GM23338 (cell line): ENCODE measurements at regions not wholly inside any gene's neighbourhood (a gene's known extent, or its start where the extent isn't known, plus 50 kb on each side); places are given as distances from the start of the nearest gene placed in this dataset.

Experiments used
- ATAC-seq: fragments of 200-7000 bp; cut with Tn5 transposase; 3 replicates; pipeline ENCODE4 v1.9.1; 2020
- DNase-seq: peaks from one replicate; pipeline ENCODE4 v3.0.0-alpha.2; 2015; ENCODE audit warnings: low spot score
- H2AFZ ChIP-seq: fragments of 200-600 bp; sonication (generic); 2 replicates; pipeline ENCODE4 v1.8.0; 2016; ENCODE audit warnings: antibody characterized with exemption, mild to moderate bottlenecking, moderate library complexity
- H3F3A ChIP-seq: fragments of 200-600 bp; sonication (generic); replicated peaks from 2 replicates; pipeline ENCODE4 v1.8.0; 2017; ENCODE audit warnings: antibody characterized with exemption, mixed run types, low read depth
- H3K27ac ChIP-seq: fragments of 200-600 bp; sonication (generic); 2 replicates; pipeline ENCODE4 v1.6.1; 2016; ENCODE audit warnings: low read depth
- H3K27me3 ChIP-seq: fragments of 200-600 bp; sonication (generic); 2 replicates; pipeline ENCODE4 v1.8.0; 2016; ENCODE audit warnings: mild to moderate bottlenecking, mixed run types, moderate library complexity; ENCODE audit not compliant: insufficient read depth
- H3K36me3 ChIP-seq: fragments of 200-600 bp; sonication (generic); 2 replicates; pipeline ENCODE4 v1.8.0; 2016; ENCODE audit warnings: mild to moderate bottlenecking; ENCODE audit not compliant: insufficient read depth
- H3K4me1 ChIP-seq: fragments of 200-600 bp; sonication (generic); 2 replicates; pipeline ENCODE4 v1.8.0; 2016; ENCODE audit warnings: mild to moderate bottlenecking, moderate library complexity; ENCODE audit not compliant: insufficient read depth
- H3K4me2 ChIP-seq: fragments of 200-600 bp; sonication (generic); 2 replicates; pipeline ENCODE4 v1.7.1; 2017; ENCODE audit warnings: mixed run types
- H3K4me3 ChIP-seq: fragments of 200-600 bp; sonication (generic); 2 replicates; pipeline ENCODE4 v1.6.1; 2016; ENCODE audit warnings: mixed run types
- H3K79me2 ChIP-seq: fragments of 200-600 bp; sonication (generic); replicated peaks from 2 replicates; pipeline ENCODE4 v1.8.0; 2017; ENCODE audit warnings: mild to moderate bottlenecking; ENCODE audit not compliant: insufficient read depth
- H3K9me2 ChIP-seq: fragments of 200-600 bp; sonication (generic); 2 replicates; pipeline ENCODE4 v1.8.0; 2017; ENCODE audit not compliant: insufficient read depth
- H4K20me1 ChIP-seq: fragments of 200-600 bp; sonication (generic); replicated peaks from 2 replicates; pipeline ENCODE4 v1.8.0; 2017; ENCODE audit warnings: mild to moderate bottlenecking; ENCODE audit not compliant: insufficient read depth
- H3K27ac Mint-ChIP-seq: 2 replicates; pipeline ENCODE4 v1.8.0; 2020; ENCODE audit warnings: inconsistent platforms, mild to moderate bottlenecking, moderate library complexity, mixed read lengths
- H3K27me3 Mint-ChIP-seq: 3 replicates; pipeline ENCODE4 v1.8.0; 2022; ENCODE audit warnings: low read depth, mild to moderate bottlenecking, moderate library complexity, mixed read lengths, inconsistent platforms; ENCODE audit not compliant: insufficient read depth, poor library complexity
- H3K36me3 Mint-ChIP-seq: 3 replicates; pipeline ENCODE4 v1.8.0; 2021; ENCODE audit warnings: low read depth, mild to moderate bottlenecking, inconsistent platforms, moderate library complexity, mixed read lengths
- H3K4me1 Mint-ChIP-seq: 3 replicates; pipeline ENCODE4 v1.8.0; 2020; ENCODE audit warnings: mild to moderate bottlenecking, inconsistent platforms, mixed read lengths
- H3K4me3 Mint-ChIP-seq: 3 replicates; pipeline ENCODE4 v1.8.0; 2021; ENCODE audit warnings: moderate library complexity, mild to moderate bottlenecking, inconsistent platforms, mixed read lengths
- H3K9me3 Mint-ChIP-seq: 3 replicates; pipeline ENCODE4 v1.8.0; 2020; ENCODE audit warnings: moderate library complexity, mild to moderate bottlenecking, inconsistent platforms, mixed read lengths
- JUNB ChIP-seq: IDR thresholded peaks from one replicate; pipeline ENCODE4 v1.6.1; 2016; ENCODE audit warnings: antibody characterized with exemption; ENCODE audit not compliant: unreplicated experiment
- NANOG ChIP-seq: IDR thresholded peaks from 2 replicates; pipeline ENCODE4 v1.6.1; 2016; ENCODE audit warnings: antibody characterized with exemption, borderline replicate concordance
- POLR2AphosphoS5 ChIP-seq: IDR thresholded peaks from 2 replicates; pipeline ENCODE4 v1.6.1; 2016; ENCODE audit warnings: antibody characterized with exemption, low read depth
- STAT1 ChIP-seq: IDR thresholded peaks from one replicate; pipeline ENCODE4 v1.6.1; 2016; ENCODE audit warnings: antibody characterized with exemption; ENCODE audit not compliant: unreplicated experiment
- ZNF114 ChIP-seq: fragments of 250-450 bp; sonication (Bioruptor Pico); IDR thresholded peaks from 2 replicates; pipeline ENCODE4 v1.5.0; 2020; ENCODE audit warnings: mild to moderate bottlenecking, moderate library complexity
- ZNF331 ChIP-seq: fragments of 250-450 bp; sonication (Bioruptor Pico); IDR thresholded peaks from 2 replicates; pipeline ENCODE4 v1.5.0; 2020; ENCODE audit warnings: low read depth, mild to moderate bottlenecking, moderate library complexity
- TF ChIP-seq, protein P1 (sequence below), 2 experiments: fragments of 200-600 bp in 1 of 2; sonication (generic) in 1 of 2; conservative IDR thresholded peaks; 2 replicates each; pipeline versions ENCODE4 v1.5.1 to v1.6.1; 2016 to 2017; ENCODE audit warnings: antibody characterized with exemption in 2 of 2, low read depth in 2 of 2, mild to moderate bottlenecking in 2 of 2, moderate library complexity in 1 of 2
- TF ChIP-seq, protein P2 (sequence below): IDR thresholded peaks from one replicate; pipeline ENCODE4 v1.6.1; 2018; ENCODE audit warnings: antibody characterized with exemption; ENCODE audit not compliant: unreplicated experiment

DNA sequence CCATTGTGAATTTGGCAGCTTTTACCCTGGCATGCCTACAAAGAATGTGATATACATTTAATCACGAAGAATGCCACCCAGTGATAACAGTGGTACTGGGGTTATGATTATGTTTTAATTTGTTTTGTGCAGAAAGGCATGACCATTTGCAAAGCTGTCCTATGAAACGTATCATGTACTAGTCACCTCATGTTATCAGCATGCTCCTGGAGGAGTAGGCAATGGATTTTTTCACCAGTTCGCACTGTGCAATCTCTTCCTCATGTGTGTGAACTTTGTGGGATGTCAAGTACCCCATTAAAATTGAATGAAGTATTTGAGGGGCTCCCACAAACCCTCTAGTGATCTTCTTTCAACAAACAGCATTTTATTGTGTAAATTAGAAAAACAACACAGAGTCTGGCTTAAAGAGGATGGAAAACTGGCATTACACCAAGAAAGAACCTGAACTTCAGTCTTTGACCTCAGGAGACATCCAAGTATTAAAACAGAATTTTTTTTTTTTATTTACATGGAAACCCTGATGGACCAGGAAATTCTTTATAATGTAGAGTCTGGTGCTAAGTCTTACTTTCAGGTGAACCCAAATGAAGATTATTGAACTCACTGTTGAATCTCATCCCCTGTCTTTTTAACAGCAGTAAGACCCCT lies 200.6 kb upstream of the PGRMC2 start:
- H2AFZ ChIP-seq, result no peak overlapping the region
- H3K4me1 ChIP-seq, result no peaks in the 10 kb centered on the region
- H3K9me2 ChIP-seq, result peaks cover 9% of the 10 kb centered on the region
- no peak overlapping the region for H3K4me3 Mint-ChIP-seq
- H3K36me3 Mint-ChIP-seq, result no peaks in the 10 kb centered on the region
- H3K27me3 Mint-ChIP-seq, result no peaks in the 10 kb centered on the region
- H3K27ac ChIP-seq, result no peak overlapping the region
- no peaks in the 10 kb centered on the region for H4K20me1 ChIP-seq
- H3K4me1 Mint-ChIP-seq, result no peaks in the 10 kb centered on the region
- H3K27me3 ChIP-seq, result no peaks in the 10 kb centered on the region
- TF ChIP-seq, protein P1, sequence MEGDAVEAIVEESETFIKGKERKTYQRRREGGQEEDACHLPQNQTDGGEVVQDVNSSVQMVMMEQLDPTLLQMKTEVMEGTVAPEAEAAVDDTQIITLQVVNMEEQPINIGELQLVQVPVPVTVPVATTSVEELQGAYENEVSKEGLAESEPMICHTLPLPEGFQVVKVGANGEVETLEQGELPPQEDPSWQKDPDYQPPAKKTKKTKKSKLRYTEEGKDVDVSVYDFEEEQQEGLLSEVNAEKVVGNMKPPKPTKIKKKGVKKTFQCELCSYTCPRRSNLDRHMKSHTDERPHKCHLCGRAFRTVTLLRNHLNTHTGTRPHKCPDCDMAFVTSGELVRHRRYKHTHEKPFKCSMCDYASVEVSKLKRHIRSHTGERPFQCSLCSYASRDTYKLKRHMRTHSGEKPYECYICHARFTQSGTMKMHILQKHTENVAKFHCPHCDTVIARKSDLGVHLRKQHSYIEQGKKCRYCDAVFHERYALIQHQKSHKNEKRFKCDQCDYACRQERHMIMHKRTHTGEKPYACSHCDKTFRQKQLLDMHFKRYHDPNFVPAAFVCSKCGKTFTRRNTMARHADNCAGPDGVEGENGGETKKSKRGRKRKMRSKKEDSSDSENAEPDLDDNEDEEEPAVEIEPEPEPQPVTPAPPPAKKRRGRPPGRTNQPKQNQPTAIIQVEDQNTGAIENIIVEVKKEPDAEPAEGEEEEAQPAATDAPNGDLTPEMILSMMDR (conservative IDR thresholded peaks at IDR 0.05; ENCODE audit: low read depth in 2 of 2), result no peak
- no peak for TF ChIP-seq ZNF331 (CRISPR knock-in tag)
- no peaks in the 10 kb centered on the region for H3K36me3 ChIP-seq
- H3K27ac Mint-ChIP-seq, result no peak overlapping the region
- H3K79me2 ChIP-seq, result no peaks in the 10 kb centered on the region
- no peaks in the 10 kb centered on the region for H3F3A ChIP-seq
- no peak overlapping the region for H3K4me2 ChIP-seq
- ATAC-seq (no peak), DNase-seq (no peak)
- peaks cover 4% of the 10 kb centered on the region; the same call in 2 of the 3 replicates for H3K9me3 Mint-ChIP-seq
- H3K4me3 ChIP-seq, result no peak overlapping the region

DNA sequence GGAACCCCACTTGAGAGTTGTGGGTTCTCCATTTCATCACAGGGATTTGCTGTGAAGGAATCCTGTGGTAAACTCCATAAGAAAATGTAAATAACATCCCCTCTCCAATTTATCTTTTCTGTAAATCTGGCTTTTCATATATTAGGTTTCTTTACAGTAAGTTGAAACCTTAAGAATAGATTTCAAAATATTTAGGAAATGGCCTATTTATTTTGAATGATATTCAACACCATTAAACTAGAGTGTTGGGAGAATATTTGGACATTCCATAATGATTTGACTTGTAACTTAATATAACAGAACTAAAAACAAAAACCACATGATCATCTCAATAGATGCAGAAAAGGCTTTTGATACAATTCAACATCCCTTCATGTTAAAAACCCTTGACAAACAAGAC lies 197.3 kb upstream of the PGRMC2 start:
- Histone ChIP-seq H3K4me1 (no peaks in the 10 kb centered on the region), H3F3A (no peaks in the 10 kb centered on the region), H3K36me3 (no peaks in the 10 kb centered on the region), H3K27me3 (no peaks in the 10 kb centered on the region), H3K4me2 (no peak overlapping the region), H3K27ac (no peak overlapping the region), H3K9me2 (peaks cover 8% of the 10 kb centered on the region), H3K4me3 (no peak overlapping the region), H2AFZ (no peak overlapping the region), H3K79me2 (no peaks in the 10 kb centered on the region), H4K20me1 (no peaks in the 10 kb centered on the region)
- H3K9me3 Mint-ChIP-seq, result peaks cover 4% of the 10 kb centered on the region; the same call in 2 of the 3 replicates
- H3K4me3 Mint-ChIP-seq, result no peak overlapping the region
- no peaks in the 10 kb centered on the region for H3K36me3 Mint-ChIP-seq
- no peaks in the 10 kb centered on the region for H3K4me1 Mint-ChIP-seq
- no peak for ATAC-seq
- no peak for DNase-seq
- no peak overlapping the region for H3K27ac Mint-ChIP-seq
- H3K27me3 Mint-ChIP-seq, result no peaks in the 10 kb centered on the region
- TF ChIP-seq, protein P2, sequence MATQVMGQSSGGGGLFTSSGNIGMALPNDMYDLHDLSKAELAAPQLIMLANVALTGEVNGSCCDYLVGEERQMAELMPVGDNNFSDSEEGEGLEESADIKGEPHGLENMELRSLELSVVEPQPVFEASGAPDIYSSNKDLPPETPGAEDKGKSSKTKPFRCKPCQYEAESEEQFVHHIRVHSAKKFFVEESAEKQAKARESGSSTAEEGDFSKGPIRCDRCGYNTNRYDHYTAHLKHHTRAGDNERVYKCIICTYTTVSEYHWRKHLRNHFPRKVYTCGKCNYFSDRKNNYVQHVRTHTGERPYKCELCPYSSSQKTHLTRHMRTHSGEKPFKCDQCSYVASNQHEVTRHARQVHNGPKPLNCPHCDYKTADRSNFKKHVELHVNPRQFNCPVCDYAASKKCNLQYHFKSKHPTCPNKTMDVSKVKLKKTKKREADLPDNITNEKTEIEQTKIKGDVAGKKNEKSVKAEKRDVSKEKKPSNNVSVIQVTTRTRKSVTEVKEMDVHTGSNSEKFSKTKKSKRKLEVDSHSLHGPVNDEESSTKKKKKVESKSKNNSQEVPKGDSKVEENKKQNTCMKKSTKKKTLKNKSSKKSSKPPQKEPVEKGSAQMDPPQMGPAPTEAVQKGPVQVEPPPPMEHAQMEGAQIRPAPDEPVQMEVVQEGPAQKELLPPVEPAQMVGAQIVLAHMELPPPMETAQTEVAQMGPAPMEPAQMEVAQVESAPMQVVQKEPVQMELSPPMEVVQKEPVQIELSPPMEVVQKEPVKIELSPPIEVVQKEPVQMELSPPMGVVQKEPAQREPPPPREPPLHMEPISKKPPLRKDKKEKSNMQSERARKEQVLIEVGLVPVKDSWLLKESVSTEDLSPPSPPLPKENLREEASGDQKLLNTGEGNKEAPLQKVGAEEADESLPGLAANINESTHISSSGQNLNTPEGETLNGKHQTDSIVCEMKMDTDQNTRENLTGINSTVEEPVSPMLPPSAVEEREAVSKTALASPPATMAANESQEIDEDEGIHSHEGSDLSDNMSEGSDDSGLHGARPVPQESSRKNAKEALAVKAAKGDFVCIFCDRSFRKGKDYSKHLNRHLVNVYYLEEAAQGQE, result no peak
- TF ChIP-seq POLR2AphosphoS5, result no peak
- TF ChIP-seq ZNF331 (CRISPR knock-in tag), result no peak
- no peak for TF ChIP-seq NANOG
- no peak for TF ChIP-seq JUNB
- TF ChIP-seq, protein P1 (conservative IDR thresholded peaks at IDR 0.05; ENCODE audit: low read depth in 2 of 2), result no peak
- no peak for TF ChIP-seq ZNF114 (CRISPR knock-in tag)
- TF ChIP-seq STAT1, result no peak
